WTC11 (cell line): ENCODE measurements at regions not wholly inside any gene's neighbourhood (a gene's known extent, or its start where the extent isn't known, plus 50 kb on each side); places are given as distances from the start of the nearest gene placed in this dataset.

Experiments
- ATAC-seq: fragments of 200-7000 bp; cut with Tn5 transposase; 2 replicates; pipeline ENCODE4 v1.10.0; 2021; ENCODE audit warnings: mild to moderate bottlenecking, moderate library complexity
- CTCF ChIA-PET: fragments of 300-600 bp; sonication (Branson Sonifier 250); formaldehyde crosslinking; loops from one replicate; lab custom pipeline; 2021; ENCODE audit warnings: antibody characterized with exemption; lab: Charles Lee
- POLR2A ChIA-PET: fragments of 350-600 bp; sonication (Branson Sonifier 250); formaldehyde crosslinking; loops from one replicate; lab custom pipeline; 2021; ENCODE audit warnings: antibody characterized with exemption; lab: Charles Lee
- DNase-seq: peaks from one replicate; pipeline ENCODE4 v3.0.0; 2021; ENCODE audit warnings: low spot score
- H3K27ac Mint-ChIP-seq: 2 replicates; pipeline ENCODE4 v1.8.0; 2021; ENCODE audit warnings: mixed read lengths
- H3K27me3 Mint-ChIP-seq: 2 replicates; pipeline ENCODE4 v1.8.0; 2021; ENCODE audit warnings: low read depth, mild to moderate bottlenecking, moderate library complexity, mixed read lengths
- H3K36me3 Mint-ChIP-seq: 2 replicates; pipeline ENCODE4 v1.8.0; 2021; ENCODE audit warnings: mixed read lengths
- H3K4me1 Mint-ChIP-seq: 2 replicates; pipeline ENCODE4 v1.8.0; 2022; ENCODE audit warnings: mixed read lengths
- H3K4me3 Mint-ChIP-seq: 2 replicates; pipeline ENCODE4 v1.8.0; 2021; ENCODE audit warnings: mild to moderate bottlenecking, moderate library complexity, mixed read lengths
- H3K9me3 Mint-ChIP-seq: 2 replicates; pipeline ENCODE4 v1.8.0; 2021; ENCODE audit warnings: mixed read lengths
- E2F1 ChIP-seq: sonication (generic); formaldehyde crosslinking; IDR thresholded peaks from 2 replicates; pipeline ENCODE4 v1.8.0; 2022; ENCODE audit warnings: mild to moderate bottlenecking, missing genetic modification reagents
- MAX ChIP-seq: sonication (generic); formaldehyde crosslinking; IDR thresholded peaks from 2 replicates; pipeline ENCODE4 v1.8.0; 2022; ENCODE audit warnings: mild to moderate bottlenecking, missing genetic modification reagents
- NFYB ChIP-seq: sonication (generic); formaldehyde crosslinking; conservative IDR thresholded peaks from 2 replicates; pipeline ENCODE4 v1.8.0; 2022; ENCODE audit warnings: low read depth, missing genetic modification reagents
- RELA ChIP-seq: sonication (generic); formaldehyde crosslinking; IDR thresholded peaks from 2 replicates; pipeline ENCODE4 v1.8.1; 2022; ENCODE audit warnings: missing genetic modification reagents, mild to moderate bottlenecking, borderline replicate concordance
- RORB ChIP-seq: fragments of 250-450 bp; sonication (Bioruptor Pico); IDR thresholded peaks from 2 replicates; pipeline ENCODE4 v1.9.0; 2021; ENCODE audit warnings: mild to moderate bottlenecking
- SOX15 ChIP-seq: fragments of 250-450 bp; sonication (Bioruptor Pico); IDR thresholded peaks from 2 replicates; pipeline ENCODE4 v1.9.0; 2021; ENCODE audit warnings: mild to moderate bottlenecking
- TCF7 ChIP-seq: sonication (generic); formaldehyde crosslinking; IDR thresholded peaks from 2 replicates; pipeline ENCODE4 v1.8.0; 2022; ENCODE audit warnings: mild to moderate bottlenecking, low read depth, missing genetic modification reagents, moderate library complexity
- USF2 ChIP-seq: sonication (generic); formaldehyde crosslinking; IDR thresholded peaks from 2 replicates; pipeline ENCODE4 v1.8.1; 2023; ENCODE audit warnings: mild to moderate bottlenecking, missing genetic modification reagents, moderate library complexity
- ZNF138 ChIP-seq: sonication (generic); formaldehyde crosslinking; conservative IDR thresholded peaks from 2 replicates; pipeline ENCODE4 v1.8.1; 2022; ENCODE audit warnings: mild to moderate bottlenecking, moderate library complexity, missing genetic modification reagents
- ZNF232 ChIP-seq: sonication (generic); formaldehyde crosslinking; IDR thresholded peaks from 2 replicates; pipeline ENCODE4 v1.8.0; 2022; ENCODE audit warnings: mild to moderate bottlenecking, missing genetic modification reagents
- ZNF263 ChIP-seq: sonication (generic); formaldehyde crosslinking; IDR thresholded peaks from 2 replicates; pipeline ENCODE4 v1.8.1; 2022; ENCODE audit warnings: low read depth, mild to moderate bottlenecking, moderate library complexity, missing genetic modification reagents
- ZNF416 ChIP-seq: fragments of 250-450 bp; sonication (Bioruptor Pico); IDR thresholded peaks from 2 replicates; pipeline ENCODE4 v1.9.0; 2021; ENCODE audit warnings: mild to moderate bottlenecking, inconsistent platforms
- ZNF512 ChIP-seq: sonication (generic); formaldehyde crosslinking; IDR thresholded peaks from 2 replicates; pipeline ENCODE4 v1.8.1; 2022; ENCODE audit warnings: missing genetic modification reagents, borderline replicate concordance
- ZSCAN18 ChIP-seq: fragments of 250-450 bp; sonication (Bioruptor Pico); IDR thresholded peaks from 2 replicates; pipeline ENCODE4 v2.1.2; 2022; ENCODE audit warnings: mild to moderate bottlenecking, moderate library complexity
- TF ChIP-seq, protein P1 (sequence below): sonication (generic); formaldehyde crosslinking; conservative IDR thresholded peaks from 2 replicates; pipeline ENCODE4 v1.8.1; 2022; ENCODE audit warnings: mild to moderate bottlenecking, missing genetic modification reagents
- TF ChIP-seq, protein P2 (sequence below): sonication (generic); formaldehyde crosslinking; IDR thresholded peaks from 2 replicates; pipeline ENCODE4 v1.8.0; 2022; ENCODE audit warnings: mild to moderate bottlenecking, missing genetic modification reagents
- TF ChIP-seq, protein P3 (sequence below): fragments of 250-450 bp; sonication (Bioruptor Pico); IDR thresholded peaks from 2 replicates; pipeline ENCODE4 v1.9.0; 2021; ENCODE audit warnings: moderate library complexity, mild to moderate bottlenecking, inconsistent platforms, borderline replicate concordance

GRCh38 chr3:137852391-137852830, 88.3 kb downstream of the SOX14 start:
- ATAC-seq, result 0 out of 2 replicates have a peak, but pooled peaks have one; percentile 13
- CTCF ChIA-PET, result no interaction called here
- H3K27ac Mint-ChIP-seq, result no peak overlapping the region

GRCh38 chr3:137854533-137855261, 90.6 kb downstream of the SOX14 start:
- H3K27me3 Mint-ChIP-seq, result no peaks in the 10 kb centered on the region; the same call in none of the 2 replicates
- ATAC-seq (peak; percentile 92), DNase-seq (peak; percentile 16)
- H3K36me3 Mint-ChIP-seq, result no peaks in the 10 kb centered on the region
- H3K9me3 Mint-ChIP-seq, result peaks cover 4% of the 10 kb centered on the region
- TF ChIP-seq SOX15 (CRISPR knock-in tag) (no peak), ZNF263 (CRISPR knock-in tag) (no peak), USF2 (no peak), ZNF512 (CRISPR knock-in tag) (no peak)
- TF ChIP-seq, protein P1, sequence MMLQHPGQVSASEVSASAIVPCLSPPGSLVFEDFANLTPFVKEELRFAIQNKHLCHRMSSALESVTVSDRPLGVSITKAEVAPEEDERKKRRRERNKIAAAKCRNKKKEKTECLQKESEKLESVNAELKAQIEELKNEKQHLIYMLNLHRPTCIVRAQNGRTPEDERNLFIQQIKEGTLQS (CRISPR knock-in tag), result no peak
- ChIA-PET CTCF (interaction anchor here (0.8 to 1.8 kb wide), 3 partner anchors 9 to 116 kb away, joined by 3 to 7 read pairs (median 3); no protein-coding TSS in a partner anchor), POLR2A (no interaction called here)
- peaks cover 32% of the 10 kb centered on the region for H3K4me1 Mint-ChIP-seq
- H3K4me3 Mint-ChIP-seq, result no peak overlapping the region
- H3K27ac Mint-ChIP-seq, result peak overlapping the region; percentile 53

More at GRCh38 chr3:137852391-137852830, 88.3 kb downstream of the SOX14 start:
- POLR2A ChIA-PET, result no interaction called here
- H3K27me3 Mint-ChIP-seq, result peaks cover 6% of the 10 kb centered on the region
- no peaks in the 10 kb centered on the region for H3K36me3 Mint-ChIP-seq
- TF ChIP-seq ZNF416 (CRISPR knock-in tag), result no peak
- peaks cover 49% of the 10 kb centered on the region for H3K4me1 Mint-ChIP-seq
- DNase-seq, result no peak
- H3K4me3 Mint-ChIP-seq, result no peak overlapping the region
- H3K9me3 Mint-ChIP-seq, result peaks cover 4% of the 10 kb centered on the region

GRCh38 chr3:137866001-137866400, 101.9 kb downstream of the SOX14 start:
- H3K27me3 Mint-ChIP-seq, result no peaks in the 10 kb centered on the region; the same call in 1 of the 2 replicates
- H3K9me3 Mint-ChIP-seq, result peaks cover 54% of the 10 kb centered on the region
- no peak overlapping the region for H3K4me3 Mint-ChIP-seq
- ChIA-PET CTCF (no interaction called here), POLR2A (no interaction called here)
- no peak for ATAC-seq
- H3K4me1 Mint-ChIP-seq, result peaks cover 29% of the 10 kb centered on the region
- TF ChIP-seq E2F1 (CRISPR knock-in tag) (no peak), ZNF232 (CRISPR knock-in tag) (no peak), ZNF416 (CRISPR knock-in tag) (no peak), MAX (CRISPR knock-in tag) (no peak), TCF7 (no peak), ZNF138 (CRISPR knock-in tag) (no peak), ZSCAN18 (CRISPR knock-in tag) (no peak), NFYB (CRISPR knock-in tag) (no peak), RORB (CRISPR knock-in tag) (no peak), RELA (CRISPR knock-in tag) (no peak)
- TF ChIP-seq, protein P2, sequence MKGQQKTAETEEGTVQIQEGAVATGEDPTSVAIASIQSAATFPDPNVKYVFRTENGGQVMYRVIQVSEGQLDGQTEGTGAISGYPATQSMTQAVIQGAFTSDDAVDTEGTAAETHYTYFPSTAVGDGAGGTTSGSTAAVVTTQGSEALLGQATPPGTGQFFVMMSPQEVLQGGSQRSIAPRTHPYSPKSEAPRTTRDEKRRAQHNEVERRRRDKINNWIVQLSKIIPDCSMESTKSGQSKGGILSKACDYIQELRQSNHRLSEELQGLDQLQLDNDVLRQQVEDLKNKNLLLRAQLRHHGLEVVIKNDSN (CRISPR knock-in tag), result no peak
- TF ChIP-seq, protein P3, sequence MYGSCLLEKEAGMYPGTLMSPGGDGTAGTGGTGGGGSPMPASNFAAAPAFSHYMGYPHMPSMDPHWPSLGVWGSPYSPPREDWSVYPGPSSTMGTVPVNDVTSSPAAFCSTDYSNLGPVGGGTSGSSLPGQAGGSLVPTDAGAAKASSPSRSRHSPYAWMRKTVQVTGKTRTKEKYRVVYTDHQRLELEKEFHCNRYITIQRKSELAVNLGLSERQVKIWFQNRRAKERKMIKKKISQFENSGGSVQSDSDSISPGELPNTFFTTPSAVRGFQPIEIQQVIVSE, result no peak
- no peak overlapping the region for H3K27ac Mint-ChIP-seq
- DNase-seq, result no peak
- H3K36me3 Mint-ChIP-seq, result peaks cover 37% of the 10 kb centered on the region
